Upper lobe of left lung (tissue), 4 donors: ENCODE measurements at regions not wholly inside any gene's neighbourhood (a gene's known extent, or its start where the extent isn't known, plus 50 kb on each side); places are given as distances from the start of the nearest gene placed in this dataset.

Experiments
- EP300 ChIP-seq, 4 donors: sonication (generic); formaldehyde crosslinking; IDR thresholded peaks; one replicate each; pipeline ENCODE4 v1.5.1; 2017; ENCODE audit warnings: antibody characterized with exemption in 4 of 4, control low read depth in 2 of 4
- POLR2A ChIP-seq, 4 donors: fragments of 450-650 bp; IDR thresholded peaks; one replicate each; pipeline ENCODE4 v1.5.1; 2016 to 2017; ENCODE audit warnings: antibody characterized with exemption in 4 of 4, mild to moderate bottlenecking in 2 of 4
- POLR2AphosphoS5 ChIP-seq, 2 donors: sonication (generic); formaldehyde crosslinking; IDR thresholded peaks; one replicate each; pipeline ENCODE4 v1.5.1; 2017; ENCODE audit warnings: antibody characterized with exemption in 2 of 2
- TF ChIP-seq, protein P1 (sequence below), 6 experiments: fragments of 450-650 bp in 4 of 6; fragments of 200-600 bp in 2 of 6; sonication (generic) in 2 of 6; IDR thresholded peaks; one replicate each; pipeline ENCODE4 v1.5.1; 2016 to 2019; ENCODE audit warnings: antibody characterized with exemption in 6 of 6

DNA sequence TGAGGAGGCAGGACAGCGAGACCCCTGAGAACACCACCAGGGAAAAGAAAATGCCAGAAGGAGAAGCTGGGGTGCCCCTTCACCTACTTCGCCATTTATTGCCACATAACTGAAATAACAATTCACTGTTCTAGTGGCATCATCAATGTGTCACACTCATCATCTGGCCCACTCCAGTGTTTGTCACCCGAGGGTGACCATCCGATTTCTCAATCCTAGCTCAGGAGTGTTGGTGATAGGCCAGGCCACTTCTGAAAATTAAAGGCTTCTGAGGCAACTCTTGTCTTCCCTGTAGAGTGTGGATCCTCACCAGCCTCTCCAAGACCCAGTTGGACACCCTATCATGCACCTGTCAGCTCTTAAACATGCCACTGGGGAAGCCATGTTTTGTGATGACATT, 62.9 kb upstream of the BZW1 start:
- TF ChIP-seq EP300 (IDR thresholded peaks at IDR 0.05) (no peak), POLR2A (IDR thresholded peaks at IDR 0.05) (no peak), POLR2AphosphoS5 (IDR thresholded peaks at IDR 0.05) (no peak)
- TF ChIP-seq, protein P1, sequence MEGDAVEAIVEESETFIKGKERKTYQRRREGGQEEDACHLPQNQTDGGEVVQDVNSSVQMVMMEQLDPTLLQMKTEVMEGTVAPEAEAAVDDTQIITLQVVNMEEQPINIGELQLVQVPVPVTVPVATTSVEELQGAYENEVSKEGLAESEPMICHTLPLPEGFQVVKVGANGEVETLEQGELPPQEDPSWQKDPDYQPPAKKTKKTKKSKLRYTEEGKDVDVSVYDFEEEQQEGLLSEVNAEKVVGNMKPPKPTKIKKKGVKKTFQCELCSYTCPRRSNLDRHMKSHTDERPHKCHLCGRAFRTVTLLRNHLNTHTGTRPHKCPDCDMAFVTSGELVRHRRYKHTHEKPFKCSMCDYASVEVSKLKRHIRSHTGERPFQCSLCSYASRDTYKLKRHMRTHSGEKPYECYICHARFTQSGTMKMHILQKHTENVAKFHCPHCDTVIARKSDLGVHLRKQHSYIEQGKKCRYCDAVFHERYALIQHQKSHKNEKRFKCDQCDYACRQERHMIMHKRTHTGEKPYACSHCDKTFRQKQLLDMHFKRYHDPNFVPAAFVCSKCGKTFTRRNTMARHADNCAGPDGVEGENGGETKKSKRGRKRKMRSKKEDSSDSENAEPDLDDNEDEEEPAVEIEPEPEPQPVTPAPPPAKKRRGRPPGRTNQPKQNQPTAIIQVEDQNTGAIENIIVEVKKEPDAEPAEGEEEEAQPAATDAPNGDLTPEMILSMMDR (IDR thresholded peaks at IDR 0.05): no peak
